ENCODE measurements at regions not wholly inside any gene's neighbourhood (a gene's known extent, or its start where the extent isn't known, plus 50 kb on each side); places are given as distances from the start of the nearest gene placed in this dataset.

DNA sequence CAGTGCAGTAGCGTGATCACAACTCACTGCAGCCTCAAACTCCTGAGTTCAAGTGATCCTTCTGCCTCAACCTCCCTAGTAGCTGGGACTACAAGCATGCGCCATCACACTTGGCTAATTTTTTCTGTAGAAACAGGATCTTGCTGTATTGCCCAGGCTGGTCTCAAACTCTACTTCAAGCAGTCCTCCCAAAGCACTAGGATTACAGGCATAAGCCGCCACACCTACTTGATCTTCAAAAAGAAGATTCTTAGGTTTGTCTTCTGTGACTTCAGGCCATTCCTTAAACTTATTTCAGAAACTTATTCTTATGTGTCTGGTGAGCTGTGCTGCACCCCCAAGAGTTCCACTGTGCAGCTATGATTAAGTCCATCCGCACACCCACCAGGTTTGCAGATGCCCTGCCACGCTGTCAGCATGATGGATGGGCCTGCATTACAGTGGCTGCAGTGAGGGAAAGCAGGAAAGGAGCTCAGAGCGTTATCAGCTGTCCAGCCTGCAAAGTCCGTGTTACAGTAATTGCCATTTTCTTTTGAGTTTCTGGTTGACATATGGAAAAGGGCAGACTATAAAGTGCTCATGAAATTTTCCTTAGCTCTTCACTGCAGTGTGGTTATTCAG, 146.6 kb downstream of the AASDH start:
- H3K4me1 ChIP-seq (ENCODE audit: insufficient read depth) = peaks cover 36% of the 10 kb centered on the region
- no peak overlapping the region for H3K4me3 ChIP-seq
- no peaks in the 10 kb centered on the region for H3K9me2 ChIP-seq (replicated peaks; ENCODE audit: insufficient read depth)
- H3K27me3 ChIP-seq = no peaks in the 10 kb centered on the region
- no peaks in the 10 kb centered on the region for H3K9me3 ChIP-seq (ENCODE audit: low read depth)
- H3K79me2 ChIP-seq = no peaks in the 10 kb centered on the region
- H4K20me1 ChIP-seq (ENCODE audit: insufficient read depth, poor library complexity, severe bottlenecking) = no peaks in the 10 kb centered on the region
- TF ChIP-seq, protein P1, sequence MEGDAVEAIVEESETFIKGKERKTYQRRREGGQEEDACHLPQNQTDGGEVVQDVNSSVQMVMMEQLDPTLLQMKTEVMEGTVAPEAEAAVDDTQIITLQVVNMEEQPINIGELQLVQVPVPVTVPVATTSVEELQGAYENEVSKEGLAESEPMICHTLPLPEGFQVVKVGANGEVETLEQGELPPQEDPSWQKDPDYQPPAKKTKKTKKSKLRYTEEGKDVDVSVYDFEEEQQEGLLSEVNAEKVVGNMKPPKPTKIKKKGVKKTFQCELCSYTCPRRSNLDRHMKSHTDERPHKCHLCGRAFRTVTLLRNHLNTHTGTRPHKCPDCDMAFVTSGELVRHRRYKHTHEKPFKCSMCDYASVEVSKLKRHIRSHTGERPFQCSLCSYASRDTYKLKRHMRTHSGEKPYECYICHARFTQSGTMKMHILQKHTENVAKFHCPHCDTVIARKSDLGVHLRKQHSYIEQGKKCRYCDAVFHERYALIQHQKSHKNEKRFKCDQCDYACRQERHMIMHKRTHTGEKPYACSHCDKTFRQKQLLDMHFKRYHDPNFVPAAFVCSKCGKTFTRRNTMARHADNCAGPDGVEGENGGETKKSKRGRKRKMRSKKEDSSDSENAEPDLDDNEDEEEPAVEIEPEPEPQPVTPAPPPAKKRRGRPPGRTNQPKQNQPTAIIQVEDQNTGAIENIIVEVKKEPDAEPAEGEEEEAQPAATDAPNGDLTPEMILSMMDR (IDR thresholded peaks at IDR 0.05; ENCODE audit: poor library complexity) = no peak
- TF ChIP-seq EZH2phosphoT487 (IDR thresholded peaks at IDR 0.05; ENCODE audit: low read depth, severe bottlenecking, unreplicated experiment) (no peak), EZH2 (IDR thresholded peaks at IDR 0.05; ENCODE audit: borderline replicate concordance) (no peak)
- no peaks in the 10 kb centered on the region for H3K36me3 ChIP-seq (replicated peaks; ENCODE audit: insufficient read depth, low read depth)
- peak overlapping the region; percentile 71 for H3K4me2 ChIP-seq
- peak; percentile 48 for DNase-seq (ENCODE audit: low spot score)
- 49% methylated on average over 7 of the region's 7 CpGs for WGBS (ENCODE audit: low lambda C conversion rate, missing lambda C conversion rate)
- H3K27ac ChIP-seq = peak overlapping the region; percentile 83
- no peak overlapping the region for H2AFZ ChIP-seq

DNA sequence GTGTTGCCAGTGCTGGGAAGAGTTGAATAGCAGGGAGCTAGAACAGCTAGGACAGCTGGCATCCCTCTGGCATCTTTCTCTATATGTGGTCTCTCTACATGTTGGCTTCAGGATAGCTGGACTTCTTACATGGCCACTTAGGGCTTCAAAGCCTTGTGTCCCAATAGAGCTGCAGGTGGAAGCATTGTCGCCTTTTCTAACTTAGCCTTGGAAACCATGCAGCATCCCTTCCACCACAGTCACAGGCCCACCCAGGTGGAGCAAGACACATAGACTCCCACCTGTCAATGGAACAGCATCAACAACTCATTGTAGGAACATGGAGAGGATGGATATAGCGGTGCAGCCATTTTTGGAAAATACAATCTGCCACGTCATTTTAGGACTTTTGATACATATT, 149.0 kb downstream of the AASDH start:
- no peaks in the 10 kb centered on the region for H3K79me2 ChIP-seq
- WGBS (ENCODE audit: low lambda C conversion rate, missing lambda C conversion rate) = 94% methylated on average over 3 of the region's 3 CpGs
- no peak overlapping the region for H3K27ac ChIP-seq
- peaks cover 29% of the 10 kb centered on the region for H3K4me1 ChIP-seq (ENCODE audit: insufficient read depth)
- DNase-seq (ENCODE audit: low spot score) = no peak
- no peak overlapping the region for H3K4me3 ChIP-seq
- H4K20me1 ChIP-seq (ENCODE audit: insufficient read depth, poor library complexity, severe bottlenecking) = no peaks in the 10 kb centered on the region
- no peaks in the 10 kb centered on the region for H3K9me3 ChIP-seq (ENCODE audit: low read depth)
- H3K36me3 ChIP-seq (replicated peaks; ENCODE audit: insufficient read depth, low read depth) = no peaks in the 10 kb centered on the region
- no peak overlapping the region for H3K4me2 ChIP-seq
- TF ChIP-seq, protein P1 (IDR thresholded peaks at IDR 0.05; ENCODE audit: poor library complexity) = no peak
- TF ChIP-seq EZH2phosphoT487 (IDR thresholded peaks at IDR 0.05; ENCODE audit: low read depth, severe bottlenecking, unreplicated experiment) = no peak
- no peak for TF ChIP-seq EZH2 (IDR thresholded peaks at IDR 0.05; ENCODE audit: borderline replicate concordance)
- no peak overlapping the region for H2AFZ ChIP-seq
- no peaks in the 10 kb centered on the region for H3K9me2 ChIP-seq (replicated peaks; ENCODE audit: insufficient read depth)
- H3K27me3 ChIP-seq = no peaks in the 10 kb centered on the region

DNA sequence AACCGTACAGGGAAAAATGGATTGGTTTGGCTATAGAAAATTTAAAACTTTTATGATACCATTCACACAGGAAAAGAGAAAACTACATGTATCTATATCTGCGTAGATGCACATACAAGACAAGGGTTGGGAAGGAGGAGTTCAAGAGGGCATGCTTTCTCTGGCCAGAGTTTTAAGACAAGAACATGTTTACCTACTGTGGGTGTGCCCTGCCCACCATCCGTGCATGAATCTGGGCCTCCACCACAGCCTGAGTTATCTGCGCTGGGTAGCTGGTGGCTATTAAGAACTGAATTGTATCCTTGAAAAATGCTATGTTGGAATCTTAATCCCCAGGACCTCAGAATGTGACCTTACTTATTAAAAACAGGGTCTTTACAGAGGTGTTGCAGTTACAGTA, 151.6 kb downstream of the AASDH start:
- DNase-seq (ENCODE audit: low spot score) = no peak
- TF ChIP-seq EZH2 (IDR thresholded peaks at IDR 0.05; ENCODE audit: borderline replicate concordance) = no peak
- no peak for TF ChIP-seq EZH2phosphoT487 (IDR thresholded peaks at IDR 0.05; ENCODE audit: low read depth, severe bottlenecking, unreplicated experiment)
- TF ChIP-seq, protein P1 (IDR thresholded peaks at IDR 0.05; ENCODE audit: poor library complexity) = no peak
- Histone ChIP-seq H3K4me1 (ENCODE audit: insufficient read depth) (peaks cover 7% of the 10 kb centered on the region), H3K9me3 (ENCODE audit: low read depth) (no peaks in the 10 kb centered on the region), H3K36me3 (replicated peaks; ENCODE audit: insufficient read depth, low read depth) (no peaks in the 10 kb centered on the region), H3K4me2 (peak overlapping the region; percentile 58), H3K27me3 (no peaks in the 10 kb centered on the region), H4K20me1 (ENCODE audit: insufficient read depth, poor library complexity, severe bottlenecking) (no peaks in the 10 kb centered on the region), H3K4me3 (no peak overlapping the region), H3K79me2 (no peaks in the 10 kb centered on the region), H2AFZ (no peak overlapping the region), H3K27ac (peak overlapping the region; percentile 73), H3K9me2 (replicated peaks; ENCODE audit: insufficient read depth) (no peaks in the 10 kb centered on the region)
- 52% methylated on average over 4 of the region's 4 CpGs for WGBS (ENCODE audit: low lambda C conversion rate, missing lambda C conversion rate)
